ENCODE measurements at regions not wholly inside any gene's neighbourhood (a gene's known extent, or its start where the extent isn't known, plus 50 kb on each side); places are given as distances from the start of the nearest gene placed in this dataset.

- TF ChIP-seq CTCF (IDR thresholded peaks at IDR 0.05 in 4 of 5, conservative IDR thresholded peaks at IDR 0.05 in 1 of 5) (no peak), POLR2A (IDR thresholded peaks at IDR 0.05) (no peak)
Observed at GRCh38 chr18:75527848-75528685, 100.6 kb upstream of the SMIM21 start.
